ENCODE measurements at regions not wholly inside any gene's neighbourhood (a gene's known extent, or its start where the extent isn't known, plus 50 kb on each side); places are given as distances from the start of the nearest gene placed in this dataset.

DNA sequence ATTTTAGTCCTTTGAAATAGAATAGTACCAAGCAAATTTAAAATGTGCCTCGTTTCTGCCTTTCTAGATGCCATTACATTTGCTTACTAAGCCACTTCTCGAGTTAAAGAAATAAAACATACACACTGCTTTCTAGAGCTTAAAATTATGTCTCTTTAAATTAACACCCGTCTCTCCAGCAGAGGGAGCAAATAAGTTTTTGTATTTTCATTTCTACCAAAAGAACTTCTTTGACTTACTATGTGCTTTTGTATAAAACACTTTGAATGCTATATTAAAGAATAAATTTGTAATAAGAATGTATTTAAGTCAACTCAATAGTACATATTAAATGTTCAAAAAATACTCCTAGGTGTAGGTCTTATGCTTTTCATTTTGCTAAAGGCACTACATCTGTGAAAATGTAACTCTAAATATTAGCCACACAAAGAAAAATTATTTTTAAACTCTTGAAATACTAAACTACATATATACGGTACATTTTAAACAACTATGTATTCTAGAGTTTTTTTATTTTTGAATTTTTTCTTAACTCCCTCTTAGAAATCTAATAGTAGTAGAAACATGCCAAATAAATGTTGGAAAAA is 269.3 kb upstream of the MIR17HG start:
- Histone ChIP-seq H3K27ac (no peak overlapping the region), H3K4me3 (no peak overlapping the region), H3K9me3 (no peaks in the 10 kb centered on the region), H3K4me2 (no peak overlapping the region), H3K4me1 (no peaks in the 10 kb centered on the region)
- TF ChIP-seq RAD21 (conservative IDR thresholded peaks at IDR 0.05 in 1 of 2, IDR thresholded peaks at IDR 0.05 in 1 of 2) (0 out of 5 replicates have a peak, but pooled peaks of 1 of the 2 experiments have one; percentile 8), SREBF2 (IDR thresholded peaks at IDR 0.05) (no peak), NPAS2 (CRISPR knock-in tag; IDR thresholded peaks at IDR 0.05; ENCODE audit: borderline replicate concordance) (no peak), POLR2A (IDR thresholded peaks at IDR 0.05; ENCODE audit: low read length) (no peak), SMC3 (IDR thresholded peaks at IDR 0.05) (peak; percentile 32; the same call in 2 of the 3 replicates)
- TF ChIP-seq, protein P1, sequence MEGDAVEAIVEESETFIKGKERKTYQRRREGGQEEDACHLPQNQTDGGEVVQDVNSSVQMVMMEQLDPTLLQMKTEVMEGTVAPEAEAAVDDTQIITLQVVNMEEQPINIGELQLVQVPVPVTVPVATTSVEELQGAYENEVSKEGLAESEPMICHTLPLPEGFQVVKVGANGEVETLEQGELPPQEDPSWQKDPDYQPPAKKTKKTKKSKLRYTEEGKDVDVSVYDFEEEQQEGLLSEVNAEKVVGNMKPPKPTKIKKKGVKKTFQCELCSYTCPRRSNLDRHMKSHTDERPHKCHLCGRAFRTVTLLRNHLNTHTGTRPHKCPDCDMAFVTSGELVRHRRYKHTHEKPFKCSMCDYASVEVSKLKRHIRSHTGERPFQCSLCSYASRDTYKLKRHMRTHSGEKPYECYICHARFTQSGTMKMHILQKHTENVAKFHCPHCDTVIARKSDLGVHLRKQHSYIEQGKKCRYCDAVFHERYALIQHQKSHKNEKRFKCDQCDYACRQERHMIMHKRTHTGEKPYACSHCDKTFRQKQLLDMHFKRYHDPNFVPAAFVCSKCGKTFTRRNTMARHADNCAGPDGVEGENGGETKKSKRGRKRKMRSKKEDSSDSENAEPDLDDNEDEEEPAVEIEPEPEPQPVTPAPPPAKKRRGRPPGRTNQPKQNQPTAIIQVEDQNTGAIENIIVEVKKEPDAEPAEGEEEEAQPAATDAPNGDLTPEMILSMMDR (IDR thresholded peaks at IDR 0.05), result peak; percentile 30; the same call in 1 of the 3 replicates
- ChIA-PET POLR2A (no interaction called here), CTCF (interaction anchor here (0.6 to 1.4 kb wide), 8 partner anchors 12 to 135 kb away, joined by 3 to 4 read pairs (median 3); no protein-coding TSS in a partner anchor)
- 2% methylated on average over 4 of the region's 4 CpGs for WGBS (ENCODE audit: missing lambda C conversion rate)
- peak; percentile 1 for DNase-seq (ENCODE audit: low read depth in 1 of 2, low spot score in 1 of 2)
- no peak for ATAC-seq
- no peak for FAIRE-seq

DNA sequence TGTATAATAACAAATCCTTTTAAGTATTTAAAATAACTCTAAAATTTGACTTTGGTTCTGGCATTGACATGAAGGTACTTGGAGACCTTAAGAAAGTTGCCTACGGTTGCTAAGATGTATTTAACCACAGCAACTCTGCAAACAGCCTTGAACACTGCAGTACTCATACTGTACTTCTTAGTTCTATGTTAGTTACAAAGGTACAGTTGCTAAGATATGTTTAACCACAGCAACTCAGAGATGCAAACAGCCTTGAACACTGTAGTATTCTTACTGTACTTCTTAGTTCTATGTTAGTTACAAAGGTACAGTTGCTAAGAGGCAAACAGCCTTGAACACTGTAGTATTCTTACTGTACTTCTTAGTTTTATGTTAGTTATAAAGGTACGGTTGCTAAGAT is 268.3 kb upstream of the MIR17HG start:
- CTCF ChIA-PET, result no interaction called here

More for the DNA sequence above, 268.3 kb upstream of the MIR17HG start:
- no peaks in the 10 kb centered on the region for H3K9me3 ChIP-seq
- TF ChIP-seq REST (IDR thresholded peaks at IDR 0.05), result no peak
- TF ChIP-seq HOXB13 (CRISPR knock-in tag; IDR thresholded peaks at IDR 0.05; ENCODE audit: low read depth), result no peak
- no peak for TF ChIP-seq MYC (IDR thresholded peaks at IDR 0.05; ENCODE audit: borderline replicate concordance, low read length)
- TF ChIP-seq MAFK (IDR thresholded peaks at IDR 0.05; ENCODE audit: partially characterized antibody), result no peak
- TF ChIP-seq, protein P1 (IDR thresholded peaks at IDR 0.05), result no peak
- TF ChIP-seq RCOR1 (IDR thresholded peaks at IDR 0.05; ENCODE audit: low read depth, low read length), result no peak
- no peak for TF ChIP-seq HMGXB4 (CRISPR knock-in tag; IDR thresholded peaks at IDR 0.05; ENCODE audit: borderline replicate concordance)
- TF ChIP-seq JUNB (IDR thresholded peaks at IDR 0.05), result no peak
- no peak for TF ChIP-seq ZC3H11A (IDR thresholded peaks at IDR 0.05)
- POLR2A ChIA-PET, result no interaction called here
- H3K4me3 ChIP-seq, result no peak overlapping the region
- H3K27ac ChIP-seq, result no peak overlapping the region
- WGBS (ENCODE audit: missing lambda C conversion rate), result 23% methylated on average over 2 of the region's 2 CpGs
- H3K4me1 ChIP-seq, result no peaks in the 10 kb centered on the region
- ATAC-seq, result no peak
- no peak for DNase-seq (ENCODE audit: low read depth in 1 of 2, low spot score in 1 of 2)
- no peak for FAIRE-seq
- H3K4me2 ChIP-seq, result no peak overlapping the region
